ENCODE measurements at regions not wholly inside any gene's neighbourhood (a gene's known extent, or its start where the extent isn't known, plus 50 kb on each side); places are given as distances from the start of the nearest gene placed in this dataset.

DNA sequence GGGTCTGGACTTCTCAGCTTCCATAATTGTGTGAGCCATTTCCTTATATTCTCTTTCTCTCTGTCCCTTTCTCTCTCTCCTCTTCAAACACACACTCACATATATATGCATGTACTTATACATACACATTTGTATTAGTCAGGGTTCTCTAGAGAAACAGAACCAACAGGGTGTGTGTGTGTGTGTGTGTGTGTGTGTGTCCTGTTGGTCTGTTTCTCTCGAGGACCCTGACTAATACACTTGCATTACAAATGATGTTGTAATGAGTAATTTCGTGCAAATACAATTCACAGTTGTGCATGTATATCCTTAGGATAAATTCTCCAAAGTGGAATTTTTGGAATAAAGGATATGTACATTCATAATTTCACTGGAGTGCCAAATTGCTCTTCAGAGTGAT lies 115.3 kb downstream of the NPIPB5 start:
- no peak for TF ChIP-seq POLR2A (IDR thresholded peaks at IDR 0.05)
- TF ChIP-seq, protein P1, sequence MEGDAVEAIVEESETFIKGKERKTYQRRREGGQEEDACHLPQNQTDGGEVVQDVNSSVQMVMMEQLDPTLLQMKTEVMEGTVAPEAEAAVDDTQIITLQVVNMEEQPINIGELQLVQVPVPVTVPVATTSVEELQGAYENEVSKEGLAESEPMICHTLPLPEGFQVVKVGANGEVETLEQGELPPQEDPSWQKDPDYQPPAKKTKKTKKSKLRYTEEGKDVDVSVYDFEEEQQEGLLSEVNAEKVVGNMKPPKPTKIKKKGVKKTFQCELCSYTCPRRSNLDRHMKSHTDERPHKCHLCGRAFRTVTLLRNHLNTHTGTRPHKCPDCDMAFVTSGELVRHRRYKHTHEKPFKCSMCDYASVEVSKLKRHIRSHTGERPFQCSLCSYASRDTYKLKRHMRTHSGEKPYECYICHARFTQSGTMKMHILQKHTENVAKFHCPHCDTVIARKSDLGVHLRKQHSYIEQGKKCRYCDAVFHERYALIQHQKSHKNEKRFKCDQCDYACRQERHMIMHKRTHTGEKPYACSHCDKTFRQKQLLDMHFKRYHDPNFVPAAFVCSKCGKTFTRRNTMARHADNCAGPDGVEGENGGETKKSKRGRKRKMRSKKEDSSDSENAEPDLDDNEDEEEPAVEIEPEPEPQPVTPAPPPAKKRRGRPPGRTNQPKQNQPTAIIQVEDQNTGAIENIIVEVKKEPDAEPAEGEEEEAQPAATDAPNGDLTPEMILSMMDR (IDR thresholded peaks at IDR 0.05), result no peak

Data from esophagus squamous epithelium (tissue), 4 donors.